Astrocyte (in vitro differentiated cells and primary cell): ENCODE measurements at regions not wholly inside any gene's neighbourhood (a gene's known extent, or its start where the extent isn't known, plus 50 kb on each side); places are given as distances from the start of the nearest gene placed in this dataset.
A peak's percentile ranks its signal among the peaks of the same experiment; 100 is the strongest.

ENCODE experiments used
- DNase-seq: peaks from one replicate; pipeline ENCODE4 v3.0.0-alpha.2; 2010; ENCODE audit warnings: low read depth
- FAIRE-seq: peaks from 2 replicates; lab custom pipeline; 2011; peaks lifted over from hg19 to GRCh38; lab: Jason Lieb, UNC
- H2AFZ ChIP-seq: 2 replicates; pipeline ENCODE4 v1.6.0; 2012; ENCODE audit warnings: low read depth, low read length, inconsistent platforms
- H3K27ac ChIP-seq: 2 replicates; pipeline ENCODE4 v1.5.1; 2011; ENCODE audit warnings: low read depth, low read length, inconsistent platforms
- H3K27me3 ChIP-seq: 2 replicates; pipeline ENCODE4 v1.6.0; 2011; ENCODE audit warnings: low read length, inconsistent platforms; ENCODE audit not compliant: insufficient read depth
- H3K36me3 ChIP-seq: 2 replicates; pipeline ENCODE4 v1.5.1; 2011; ENCODE audit warnings: low read length, inconsistent platforms; ENCODE audit not compliant: insufficient read depth
- H3K4me1 ChIP-seq: 2 replicates; pipeline ENCODE4 v1.5.1; 2011; ENCODE audit warnings: low read length, inconsistent platforms; ENCODE audit not compliant: insufficient read depth
- H3K4me2 ChIP-seq: 2 replicates; pipeline ENCODE4 v1.6.0; 2012; ENCODE audit warnings: low read length, inconsistent platforms
- H3K4me3 ChIP-seq: 2 replicates; pipeline ENCODE4 v1.5.1; 2011; ENCODE audit warnings: low read depth, mild to moderate bottlenecking, low read length, inconsistent platforms; ENCODE audit not compliant: insufficient read depth
- H3K79me2 ChIP-seq: 2 replicates; pipeline ENCODE4 v1.6.0; 2012; ENCODE audit warnings: mild to moderate bottlenecking, low read length, inconsistent platforms; ENCODE audit not compliant: insufficient read depth
- H3K9ac ChIP-seq: 2 replicates; pipeline ENCODE4 v1.6.0; 2012; ENCODE audit warnings: mild to moderate bottlenecking, low read length, inconsistent platforms
- H3K9me3 ChIP-seq: 2 replicates; pipeline ENCODE4 v1.5.1; 2012; ENCODE audit warnings: low read depth, mild to moderate bottlenecking, low read length, inconsistent platforms; ENCODE audit not compliant: insufficient read depth
- H4K20me1 ChIP-seq: 2 replicates; pipeline ENCODE4 v1.6.0; 2012; ENCODE audit warnings: low read length, inconsistent platforms; ENCODE audit not compliant: insufficient read depth
- H3K27ac Mint-ChIP-seq: one replicate; pipeline ENCODE4 v1.8.0; 2021; ENCODE audit warnings: mild to moderate bottlenecking, mixed read lengths; ENCODE audit not compliant: unreplicated experiment
- H3K27me3 Mint-ChIP-seq: one replicate; pipeline ENCODE4 v1.8.0; 2021; ENCODE audit warnings: low read depth, mixed read lengths; ENCODE audit not compliant: unreplicated experiment
- H3K36me3 Mint-ChIP-seq: one replicate; pipeline ENCODE4 v1.8.0; 2021; ENCODE audit warnings: low read depth, mixed read lengths; ENCODE audit not compliant: unreplicated experiment
- H3K4me1 Mint-ChIP-seq: one replicate; pipeline ENCODE4 v1.8.0; 2021; ENCODE audit warnings: low read depth, mixed read lengths; ENCODE audit not compliant: unreplicated experiment
- H3K4me3 Mint-ChIP-seq: one replicate; pipeline ENCODE4 v1.8.0; 2021; ENCODE audit warnings: mild to moderate bottlenecking, moderate library complexity, mixed read lengths; ENCODE audit not compliant: unreplicated experiment
- H3K9me3 Mint-ChIP-seq: one replicate; pipeline ENCODE4 v1.8.0; 2021; ENCODE audit warnings: mild to moderate bottlenecking, mixed read lengths; ENCODE audit not compliant: unreplicated experiment
- CTCF ChIP-seq: IDR thresholded peaks from 2 replicates; pipeline ENCODE4 v1.5.1; 2011; ENCODE audit warnings: low read depth, mild to moderate bottlenecking, inconsistent platforms, low read length, moderate library complexity; ENCODE audit not compliant: insufficient read depth
- EZH2 ChIP-seq: IDR thresholded peaks from 2 replicates; pipeline ENCODE4 v1.6.1; 2012; ENCODE audit warnings: mild to moderate bottlenecking, low read length, inconsistent platforms; ENCODE audit not compliant: insufficient read depth

- Mint-ChIP-seq H3K27me3 (no peaks in the 10 kb centered on the region), H3K36me3 (no peaks in the 10 kb centered on the region), H3K4me3 (no peak overlapping the region), H3K9me3 (no peaks in the 10 kb centered on the region), H3K4me1 (no peaks in the 10 kb centered on the region), H3K27ac (no peak overlapping the region)
- no peaks in the 10 kb centered on the region for H3K4me1 ChIP-seq
- DNase-seq: no peak
- FAIRE-seq: no peak
- no peak overlapping the region for H3K4me2 ChIP-seq
- no peaks in the 10 kb centered on the region for H3K36me3 ChIP-seq
- H3K9ac ChIP-seq: no peak overlapping the region
- TF ChIP-seq EZH2 (no peak), CTCF (no peak)
- H3K27ac ChIP-seq: no peak overlapping the region
- H3K9me3 ChIP-seq: peaks cover 2% of the 10 kb centered on the region
- H3K79me2 ChIP-seq: no peaks in the 10 kb centered on the region
- no peak overlapping the region for H2AFZ ChIP-seq
- H3K4me3 ChIP-seq: no peak overlapping the region
- H4K20me1 ChIP-seq: no peaks in the 10 kb centered on the region
- no peaks in the 10 kb centered on the region for H3K27me3 ChIP-seq
Measured at GRCh38 chr3:110457508-110457907, 614.1 kb upstream of the NECTIN3 start.

- no peaks in the 10 kb centered on the region for H3K27me3 Mint-ChIP-seq
- Histone ChIP-seq H3K9me3 (peaks cover 2% of the 10 kb centered on the region), H3K79me2 (no peaks in the 10 kb centered on the region), H3K4me3 (no peak overlapping the region), H3K9ac (no peak overlapping the region), H2AFZ (no peak overlapping the region), H3K27ac (no peak overlapping the region), H3K36me3 (no peaks in the 10 kb centered on the region), H3K4me2 (no peak overlapping the region), H3K4me1 (no peaks in the 10 kb centered on the region), H3K27me3 (no peaks in the 10 kb centered on the region), H4K20me1 (no peaks in the 10 kb centered on the region)
- H3K4me3 Mint-ChIP-seq: no peak overlapping the region
- no peak for FAIRE-seq
- H3K27ac Mint-ChIP-seq: no peak overlapping the region
- TF ChIP-seq CTCF: no peak
- no peak for TF ChIP-seq EZH2
- no peaks in the 10 kb centered on the region for H3K9me3 Mint-ChIP-seq
- no peaks in the 10 kb centered on the region for H3K36me3 Mint-ChIP-seq
- peak; percentile 3 for DNase-seq
- H3K4me1 Mint-ChIP-seq: no peaks in the 10 kb centered on the region
Measured at GRCh38 chr3:110459021-110459420, 612.6 kb upstream of the NECTIN3 start.

GRCh38 chr3:110470310-110470709, 601.3 kb upstream of the NECTIN3 start:
- Histone ChIP-seq H3K27me3 (no peaks in the 10 kb centered on the region), H2AFZ (no peak overlapping the region), H3K9ac (no peak overlapping the region), H3K27ac (no peak overlapping the region), H3K4me3 (no peak overlapping the region), H3K36me3 (no peaks in the 10 kb centered on the region), H4K20me1 (no peaks in the 10 kb centered on the region), H3K4me1 (no peaks in the 10 kb centered on the region), H3K4me2 (no peak overlapping the region), H3K9me3 (no peaks in the 10 kb centered on the region), H3K79me2 (no peaks in the 10 kb centered on the region)
- Mint-ChIP-seq H3K27me3 (no peaks in the 10 kb centered on the region), H3K36me3 (no peaks in the 10 kb centered on the region), H3K27ac (no peak overlapping the region), H3K9me3 (no peaks in the 10 kb centered on the region), H3K4me3 (no peak overlapping the region), H3K4me1 (peaks cover 5% of the 10 kb centered on the region)
- DNase-seq: no peak
- FAIRE-seq: no peak
- TF ChIP-seq EZH2 (no peak), CTCF (no peak)
